HepG2 (cell line): ENCODE measurements at regions not wholly inside any gene's neighbourhood (a gene's known extent, or its start where the extent isn't known, plus 50 kb on each side); places are given as distances from the start of the nearest gene placed in this dataset.

Experiments
- CTCF ChIP-seq: sonication (generic); formaldehyde crosslinking; IDR thresholded peaks from 2 replicates; pipeline ENCODE4 v1.5.0; 2020; ENCODE audit warnings: mild to moderate bottlenecking, missing genetic modification reagents, moderate library complexity
- ELK4 ChIP-seq: sonication (generic); formaldehyde crosslinking; IDR thresholded peaks from 2 replicates; pipeline ENCODE4 v1.9.0; 2021; ENCODE audit warnings: missing genetic modification reagents, borderline replicate concordance
- HNF1B ChIP-seq: sonication (generic); formaldehyde crosslinking; IDR thresholded peaks from 2 replicates; pipeline ENCODE4 v1.5.1; 2020; ENCODE audit warnings: mild to moderate bottlenecking, moderate library complexity, missing genetic modification reagents
- MAFF ChIP-seq: IDR thresholded peaks from 2 replicates; pipeline ENCODE4 v1.6.1; 2011; ENCODE audit warnings: low read depth, low read length, improper control_type of control experiment
- POLR2A ChIP-seq, 2 experiments: IDR thresholded peaks; 2 replicates each; pipeline ENCODE4 v1.6.1; 2011; ENCODE audit warnings: low read depth in 2 of 2, low read length in 2 of 2, mild to moderate bottlenecking in 1 of 2, moderate library complexity in 1 of 2; ENCODE audit not compliant: insufficient read depth in 1 of 2
- POLR2AphosphoS5 ChIP-seq: IDR thresholded peaks from 2 replicates; pipeline ENCODE4 v1.6.1; 2012; ENCODE audit warnings: low read depth, low read length
- ZNF143 ChIP-seq: sonication (generic); formaldehyde crosslinking; IDR thresholded peaks from 2 replicates; pipeline ENCODE4 v1.4.0; 2020; ENCODE audit warnings: missing genetic modification reagents

GRCh38 chr15:60280259-60280658, 117.5 kb downstream of the ANXA2 start:
- TF ChIP-seq MAFF: no peak
- no peak for TF ChIP-seq HNF1B (CRISPR knock-in tag)
- no peak for TF ChIP-seq POLR2AphosphoS5
- no peak for TF ChIP-seq ELK4 (CRISPR knock-in tag)
- TF ChIP-seq POLR2A (IDR thresholded peaks at IDR 0.05; ENCODE audit: insufficient read depth in 1 of 2, low read depth in 2 of 2, low read length in 2 of 2): no peak
- no peak for TF ChIP-seq ZNF143 (CRISPR knock-in tag)
- TF ChIP-seq CTCF (CRISPR knock-in tag): no peak
